Effector CD4-positive, alpha-beta T cell (primary cell): ENCODE measurements at regions not wholly inside any gene's neighbourhood (a gene's known extent, or its start where the extent isn't known, plus 50 kb on each side); places are given as distances from the start of the nearest gene placed in this dataset.

ENCODE experiments used
- DNase-seq: peaks from one replicate; pipeline ENCODE4 v3.0.0-alpha.2; 2020

DNA sequence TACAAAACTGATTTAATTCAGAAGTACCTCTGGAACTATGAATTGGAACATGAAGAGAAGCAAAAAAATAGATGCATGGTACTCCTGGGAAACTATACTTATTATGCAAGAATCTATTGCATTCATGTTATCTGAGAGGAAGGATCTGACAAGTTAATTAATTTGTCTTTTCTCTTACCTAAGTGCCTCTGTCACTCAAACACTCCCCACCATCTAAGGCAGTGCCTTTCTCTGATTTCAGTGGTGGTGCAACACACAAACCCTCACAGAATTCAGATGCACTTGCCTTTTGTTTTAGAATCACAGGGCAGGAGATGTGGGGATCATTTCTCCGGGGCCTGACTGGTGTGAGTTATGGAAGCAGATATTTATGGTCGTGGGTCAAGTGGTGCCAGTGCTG lies 52.5 kb upstream of the C9orf72 start:
- DNase-seq: no peak

DNA sequence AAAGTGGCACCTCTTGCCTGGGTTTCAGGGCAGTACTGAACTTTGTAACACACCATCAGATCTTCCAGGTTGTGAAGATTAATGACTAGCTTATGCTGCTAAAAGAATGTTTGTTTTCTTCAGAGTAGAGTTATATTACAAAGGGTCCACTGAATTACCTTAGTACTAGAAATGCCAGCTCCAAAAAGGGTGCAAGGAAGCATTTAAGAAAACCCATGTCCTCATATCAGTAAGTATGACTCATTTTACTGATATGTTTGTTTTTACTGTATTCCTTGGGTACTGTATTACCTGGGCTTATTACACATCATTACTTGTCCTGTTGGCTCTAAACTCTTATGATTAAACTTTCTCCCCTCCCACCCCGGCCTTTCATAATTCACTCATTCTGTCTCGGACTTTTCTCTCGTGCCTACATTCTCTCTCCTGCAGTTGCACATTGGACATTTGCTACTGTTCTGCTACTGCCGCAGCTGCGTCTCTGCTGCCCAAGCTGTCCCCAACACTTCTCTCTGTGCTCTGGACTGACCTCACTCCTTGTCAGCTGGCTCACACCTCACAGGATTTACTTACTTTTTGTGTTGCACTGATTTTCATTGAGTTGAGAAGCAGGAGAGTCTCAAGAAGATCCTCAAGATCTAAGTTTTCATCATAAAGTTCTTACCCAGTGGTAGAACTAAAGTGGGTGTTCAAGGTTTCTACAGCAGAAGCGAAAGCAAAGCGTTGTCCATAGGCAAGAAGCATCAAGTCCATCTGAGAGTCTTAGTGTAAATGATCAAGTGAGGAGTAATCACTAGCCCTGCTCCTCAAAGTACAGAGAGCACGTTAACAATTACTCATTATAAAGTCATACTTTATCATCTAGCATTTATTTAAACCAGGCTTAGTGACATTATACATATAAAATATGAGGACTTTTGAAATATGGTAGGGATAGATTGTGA lies 53.2 kb upstream of the C9orf72 start:
- DNase-seq: no peak

DNA sequence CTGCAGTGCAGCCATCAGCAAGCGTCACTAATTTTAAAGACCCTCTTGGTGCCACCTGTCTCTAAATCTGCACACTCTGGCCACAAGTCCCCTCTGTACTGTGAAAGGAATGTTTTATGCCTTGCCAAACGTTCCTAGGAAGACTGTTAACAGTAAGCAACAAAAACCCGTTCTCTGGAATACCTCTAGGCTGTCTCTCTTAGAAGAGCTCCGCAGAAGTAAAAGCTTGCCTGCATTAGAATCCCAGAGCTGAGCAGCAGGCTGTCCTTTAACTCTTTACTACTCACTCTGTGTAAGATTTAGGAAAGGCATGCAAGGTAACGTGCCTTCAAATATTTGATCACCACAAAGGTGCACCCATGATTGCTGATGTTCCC lies 53.9 kb upstream of the C9orf72 start:
- DNase-seq: no peak

DNA sequence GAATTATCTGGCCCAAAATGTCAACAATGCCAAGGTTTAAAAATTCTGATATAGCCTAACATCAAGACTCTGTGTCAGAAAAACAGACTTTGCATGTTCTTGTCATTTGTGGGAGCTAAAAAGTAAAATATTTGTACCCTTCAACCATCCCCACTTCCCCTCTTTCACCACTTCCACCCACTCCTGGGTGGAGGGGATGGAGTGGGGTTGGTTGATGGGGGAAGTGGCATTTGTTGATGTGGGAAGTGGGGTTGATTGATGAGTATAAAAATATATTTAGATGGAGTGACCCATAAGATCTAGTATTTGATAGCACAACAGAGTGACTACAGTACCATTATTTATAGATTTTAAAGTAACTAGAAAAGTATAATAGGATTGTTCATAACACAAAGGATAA lies 55.0 kb upstream of the C9orf72 start:
- no peak for DNase-seq

DNA sequence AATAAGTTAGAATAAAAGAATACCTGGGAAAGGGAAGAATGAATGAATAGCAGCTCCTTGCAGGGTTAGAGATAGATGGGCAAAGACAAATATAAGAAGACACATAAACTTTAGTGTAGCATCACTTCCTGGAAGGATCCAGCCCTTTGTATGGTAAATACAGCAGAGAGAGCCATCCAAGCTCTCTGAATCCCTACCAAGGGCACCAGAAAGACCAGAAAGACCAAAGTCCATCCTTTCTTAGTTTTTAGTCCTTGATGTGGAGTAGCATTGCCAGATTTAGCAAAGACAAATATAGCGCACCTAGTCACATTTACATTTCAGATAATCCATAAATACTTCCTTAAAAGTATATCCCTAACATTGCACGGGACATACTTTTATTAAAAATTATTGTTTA lies 56.1 kb upstream of the C9orf72 start:
- no peak for DNase-seq

DNA sequence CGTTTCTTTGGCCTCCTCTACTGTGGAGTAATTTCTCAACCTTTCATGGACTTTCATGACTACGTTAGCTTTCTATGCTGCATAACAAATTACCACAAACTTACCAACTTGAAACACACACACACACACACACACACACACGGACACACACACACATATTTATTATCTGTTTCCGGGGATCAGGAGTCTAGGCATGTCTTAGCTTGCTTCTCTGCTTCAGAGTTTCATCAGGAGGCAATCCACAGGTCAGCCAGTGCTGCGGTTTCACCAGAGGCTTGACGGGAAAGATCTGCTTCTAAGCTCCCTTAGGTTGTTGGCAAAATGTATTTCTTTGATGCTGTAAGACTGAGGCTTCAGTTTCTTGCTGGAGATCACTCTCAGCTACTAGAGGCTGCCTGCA lies 59.0 kb upstream of the C9orf72 start:
- no peak for DNase-seq

DNA sequence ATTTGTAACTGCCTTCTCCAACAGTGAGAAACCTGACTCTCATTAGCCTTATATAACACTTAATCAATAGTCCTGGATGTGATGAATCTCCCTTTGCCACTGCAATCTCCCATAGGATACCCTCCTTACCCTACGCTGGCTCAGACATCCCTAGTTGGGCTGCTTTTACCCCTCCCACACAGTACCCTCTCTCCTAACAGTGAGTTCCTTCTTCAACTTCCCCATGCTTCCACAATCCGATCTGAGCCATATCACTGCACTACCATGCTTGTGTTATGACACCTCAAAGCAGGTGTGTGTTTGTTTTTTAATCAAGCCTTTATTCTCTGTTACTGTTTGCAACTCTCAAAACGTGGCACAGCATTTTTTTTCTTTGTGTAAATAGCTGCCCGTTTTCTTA lies 60.5 kb upstream of the C9orf72 start:
- no peak for DNase-seq

DNA sequence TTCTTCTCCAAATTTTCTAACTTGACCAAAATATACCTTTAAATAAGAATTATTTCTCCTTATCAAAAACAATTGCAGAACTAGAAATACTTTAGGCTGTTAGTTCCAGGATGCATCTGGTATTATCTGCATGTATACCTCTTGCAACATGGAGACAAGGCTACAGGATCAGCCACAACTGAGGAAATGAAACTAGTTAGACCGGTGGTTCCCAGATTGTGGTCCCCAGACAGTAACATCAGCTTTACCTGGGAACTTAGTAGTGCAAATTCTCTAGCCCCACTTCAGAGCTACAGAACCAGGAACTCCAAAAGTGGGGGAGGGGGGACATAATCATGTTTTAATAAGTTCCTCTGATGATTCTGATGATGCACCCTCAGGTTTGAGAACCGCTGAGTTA lies 61.6 kb upstream of the C9orf72 start:
- no peak for DNase-seq

DNA sequence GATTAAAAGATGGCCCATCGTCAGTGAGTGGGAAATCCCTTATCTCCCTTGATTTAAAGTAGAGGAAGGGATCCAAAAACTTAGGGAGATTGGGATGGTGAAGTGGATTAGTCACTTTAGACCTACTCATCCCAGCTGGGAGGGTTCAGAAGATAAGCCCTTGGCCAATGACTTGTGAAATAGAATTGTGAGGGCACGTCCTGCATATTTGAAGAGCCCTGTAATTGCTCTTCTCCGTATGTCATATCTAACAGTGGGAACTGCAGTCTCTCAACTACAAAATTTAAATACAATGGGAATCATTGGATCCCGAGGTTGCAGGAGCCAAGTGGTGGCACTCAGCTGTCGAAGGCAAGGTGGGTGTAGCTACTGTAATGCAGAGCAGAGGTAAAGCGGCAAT lies 65.4 kb upstream of the C9orf72 start:
- no peak for DNase-seq

DNA sequence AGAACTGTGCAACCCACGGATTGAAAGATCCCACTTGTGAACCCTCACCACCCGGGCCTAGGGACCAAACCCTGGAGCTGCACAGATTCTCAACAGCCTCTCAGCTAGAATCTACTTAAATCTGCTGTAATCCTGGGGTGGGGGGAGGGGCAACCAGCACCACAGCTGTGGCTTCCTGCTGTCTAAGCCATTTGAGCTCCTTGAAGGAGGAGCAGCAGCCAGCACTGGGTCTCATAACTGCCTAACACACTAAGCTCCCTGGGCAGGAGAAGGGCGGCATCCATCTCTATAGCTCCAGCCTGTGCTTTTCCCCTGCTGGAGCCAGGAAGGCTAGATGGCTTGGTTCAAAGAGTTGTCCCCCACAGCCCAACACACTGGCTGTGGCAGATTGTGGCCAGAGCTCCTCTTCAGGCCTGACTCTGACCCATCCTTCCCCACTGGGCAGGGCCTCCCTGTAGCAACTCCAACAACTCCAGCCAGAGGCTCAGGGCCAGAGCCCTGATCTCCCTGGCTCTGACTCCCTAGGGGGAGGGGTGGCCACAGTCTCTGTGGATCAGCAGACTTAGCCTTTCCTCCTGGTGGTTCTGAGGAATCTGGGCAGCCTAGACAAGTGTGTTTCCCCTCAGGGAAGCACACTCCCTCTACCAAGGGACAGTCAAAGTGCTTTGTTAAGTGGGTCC lies 72.0 kb upstream of the C9orf72 start:
- no peak for DNase-seq

DNA sequence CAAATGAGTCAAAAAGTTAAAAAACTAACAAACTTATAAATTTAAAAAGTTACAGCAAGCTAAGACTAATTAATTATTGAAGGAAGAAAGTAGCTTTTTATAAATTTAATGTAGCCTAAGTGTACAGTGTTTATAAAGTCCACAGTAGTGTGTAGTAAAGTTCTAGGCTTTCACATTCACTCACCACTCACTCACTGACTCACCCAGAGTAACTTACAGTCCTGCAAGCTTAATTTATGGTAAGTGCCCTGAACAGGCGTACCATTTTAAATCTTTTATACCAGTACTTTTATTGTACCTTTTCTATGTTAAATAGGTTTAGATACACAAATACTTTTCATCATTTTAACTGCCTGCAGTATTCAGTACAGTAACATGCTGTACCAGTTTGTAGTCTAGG lies 80.0 kb upstream of the C9orf72 start:
- no peak for DNase-seq

DNA sequence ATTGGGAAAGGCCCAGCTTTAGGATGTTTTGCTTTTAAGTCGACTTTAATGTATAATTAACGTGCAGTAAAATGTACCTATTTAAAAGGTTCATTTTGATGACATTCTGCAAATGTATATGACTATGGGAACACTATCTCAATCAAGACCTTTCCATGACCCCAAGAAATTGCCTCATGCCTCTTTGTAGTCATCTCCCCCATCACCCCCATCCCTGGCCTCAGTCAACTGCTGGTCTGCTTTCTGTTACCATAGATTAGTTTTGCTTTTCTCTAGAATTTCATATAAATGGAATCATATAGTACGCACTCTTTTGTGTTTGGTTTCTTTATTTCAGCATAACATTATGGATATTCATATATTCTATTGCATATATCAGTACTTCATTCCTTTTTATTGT lies 80.7 kb upstream of the C9orf72 start:
- DNase-seq: no peak

DNA sequence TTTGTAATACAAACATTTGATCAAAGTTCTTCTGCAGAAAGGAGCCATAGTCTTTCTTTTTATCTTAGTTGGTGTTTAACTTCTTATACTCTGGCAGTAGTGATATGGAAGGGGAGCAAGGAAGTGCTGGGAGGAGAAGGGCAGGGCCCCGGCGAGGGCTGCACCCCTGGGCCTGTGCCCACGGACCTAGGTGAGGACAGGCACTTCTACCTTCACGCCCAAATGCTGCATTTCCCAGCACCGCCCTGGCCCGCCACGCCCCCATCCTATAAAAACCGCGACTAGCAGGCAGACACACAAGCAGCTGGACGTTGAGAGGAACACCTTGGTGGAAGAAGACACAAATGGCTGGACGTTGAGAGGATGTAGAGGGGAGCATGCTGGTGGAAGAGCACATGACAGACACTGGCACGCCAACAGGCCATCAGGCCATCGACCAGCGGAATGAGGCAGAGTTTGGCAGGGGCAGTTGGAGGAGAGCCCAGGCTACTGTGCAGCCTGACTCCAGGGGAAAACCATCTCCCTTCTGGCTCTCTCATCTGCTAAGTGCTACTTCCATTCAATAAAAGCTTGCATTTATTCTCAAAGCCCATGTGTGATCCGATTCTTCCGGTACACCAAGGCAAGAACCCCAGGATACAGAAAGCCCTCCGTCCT lies 81.5 kb upstream of the C9orf72 start:
- DNase-seq: no peak

DNA sequence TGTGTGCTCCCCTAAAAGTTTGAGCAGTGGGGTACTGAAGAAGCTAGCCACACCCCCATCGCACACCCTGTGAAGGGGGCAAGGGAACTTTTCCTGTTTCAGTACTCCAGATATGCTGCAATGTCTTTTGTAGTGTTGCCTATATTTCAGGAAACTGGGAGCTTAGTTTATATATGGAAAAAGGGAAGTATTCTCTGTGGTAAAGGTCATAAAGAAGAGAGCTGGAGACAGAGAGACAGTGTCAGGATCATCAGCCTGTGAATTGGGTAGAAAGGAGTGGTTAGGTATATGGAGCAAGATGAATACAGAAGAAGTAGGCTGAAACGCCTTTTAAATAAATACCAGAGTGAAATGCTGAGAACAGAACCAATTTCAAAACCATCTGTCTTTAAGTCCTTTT lies 82.2 kb upstream of the C9orf72 start:
- DNase-seq: no peak

DNA sequence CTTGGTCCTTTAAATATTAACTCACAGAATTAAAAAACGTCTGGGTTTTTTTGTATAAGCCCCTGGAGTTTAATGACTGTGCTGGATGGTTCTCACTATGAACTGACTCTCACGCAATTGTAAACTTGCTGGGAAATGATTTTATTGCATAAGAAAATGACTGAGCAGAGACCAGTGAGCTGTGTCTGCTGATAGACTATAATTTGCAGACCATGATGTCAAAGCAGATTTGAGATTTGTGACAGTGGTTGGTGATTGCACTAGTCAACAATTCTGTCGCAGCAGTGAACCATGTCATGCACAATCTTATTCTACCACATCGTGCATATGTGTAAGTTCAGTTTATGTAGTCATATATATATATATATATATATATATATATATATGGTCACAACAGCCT lies 85.7 kb upstream of the C9orf72 start:
- no peak for DNase-seq

DNA sequence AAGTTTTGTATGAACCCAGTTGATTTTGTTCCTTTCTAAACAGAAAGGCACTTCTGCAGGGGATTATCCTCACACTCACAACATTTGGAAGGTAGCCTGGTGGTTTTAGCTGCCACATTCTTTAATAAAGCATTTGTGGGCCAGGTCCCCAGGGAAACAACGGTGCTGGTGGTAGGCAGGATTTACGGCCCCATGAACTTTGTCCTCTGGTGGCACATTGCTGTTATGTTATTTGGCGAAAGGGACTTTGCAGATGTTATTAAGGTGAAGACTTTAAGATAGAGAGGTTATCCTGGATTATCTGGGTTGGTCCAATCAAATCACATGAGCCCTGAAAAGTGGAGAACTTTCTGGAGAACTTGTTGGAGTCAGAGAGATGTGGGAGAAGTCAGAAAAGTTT lies 86.3 kb upstream of the C9orf72 start:
- no peak for DNase-seq

DNA sequence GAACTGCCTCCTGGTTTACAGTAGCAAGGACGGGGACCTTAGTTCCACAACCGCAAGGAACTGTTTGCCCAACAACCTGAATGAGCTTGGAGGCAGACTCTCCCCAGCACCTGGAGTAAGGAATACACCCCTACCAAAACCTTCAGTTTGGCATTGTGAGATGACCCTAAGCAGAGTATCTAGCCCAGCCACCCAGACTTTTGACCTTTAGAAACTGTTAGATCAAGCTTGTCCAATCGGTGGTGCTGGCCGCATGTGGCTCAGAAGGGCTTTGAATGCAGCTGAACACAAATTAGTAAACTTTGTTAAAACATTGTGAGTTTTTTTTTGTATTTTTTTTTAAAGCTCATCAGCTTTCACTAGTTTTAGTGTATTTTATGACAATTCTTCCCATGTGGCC lies 86.9 kb upstream of the C9orf72 start:
- no peak for DNase-seq

DNA sequence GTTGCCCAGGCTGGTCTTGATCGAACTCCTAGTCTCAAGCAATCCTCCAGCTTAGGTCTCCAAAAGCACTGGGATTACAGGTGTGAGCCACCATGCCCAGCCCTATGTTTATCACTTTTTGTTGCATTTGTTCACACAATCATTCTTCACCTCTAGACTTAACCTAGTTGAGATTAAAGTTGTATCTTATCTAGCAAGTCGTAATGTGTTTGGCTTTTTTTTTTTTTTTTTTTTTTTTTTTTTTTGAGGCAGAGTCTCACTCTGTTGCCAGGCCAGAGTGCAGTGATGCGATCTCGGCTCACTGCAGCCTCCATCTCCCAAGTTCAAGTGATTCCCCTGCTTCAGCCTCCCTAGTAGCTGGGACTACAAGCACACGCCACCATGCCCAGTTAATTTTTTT lies 90.2 kb upstream of the C9orf72 start:
- DNase-seq: no peak

DNA sequence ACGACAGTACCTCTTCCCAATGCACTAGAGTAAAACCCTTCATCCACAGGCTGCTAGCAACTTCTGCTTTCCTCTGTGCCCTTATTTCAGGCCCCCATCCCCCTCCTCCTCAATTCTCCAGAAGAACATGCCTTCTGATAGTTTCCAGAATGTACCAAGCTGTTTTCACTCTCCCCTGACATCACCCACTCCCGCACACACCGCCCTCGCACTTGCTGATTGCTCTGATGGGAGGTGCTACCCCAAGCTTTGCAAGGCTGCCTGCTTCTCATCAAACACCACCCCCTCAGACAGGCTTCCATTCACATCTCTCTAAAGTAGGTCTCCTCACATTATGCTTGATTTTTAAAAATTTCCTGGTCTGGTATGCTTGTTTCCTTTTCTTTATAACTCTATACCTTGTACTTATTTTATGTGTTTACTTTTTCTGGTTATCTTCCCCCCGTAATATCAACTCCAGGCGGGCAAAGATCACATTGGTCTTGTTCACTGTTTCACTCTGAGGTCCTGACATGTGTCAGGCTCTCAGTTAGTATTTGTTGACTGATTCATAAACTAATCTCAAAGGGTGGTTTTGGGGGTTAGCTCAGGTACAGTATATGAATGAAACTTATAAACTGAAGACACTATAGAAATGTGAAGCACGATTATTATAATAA lies 91.0 kb upstream of the C9orf72 start:
- no peak for DNase-seq

DNA sequence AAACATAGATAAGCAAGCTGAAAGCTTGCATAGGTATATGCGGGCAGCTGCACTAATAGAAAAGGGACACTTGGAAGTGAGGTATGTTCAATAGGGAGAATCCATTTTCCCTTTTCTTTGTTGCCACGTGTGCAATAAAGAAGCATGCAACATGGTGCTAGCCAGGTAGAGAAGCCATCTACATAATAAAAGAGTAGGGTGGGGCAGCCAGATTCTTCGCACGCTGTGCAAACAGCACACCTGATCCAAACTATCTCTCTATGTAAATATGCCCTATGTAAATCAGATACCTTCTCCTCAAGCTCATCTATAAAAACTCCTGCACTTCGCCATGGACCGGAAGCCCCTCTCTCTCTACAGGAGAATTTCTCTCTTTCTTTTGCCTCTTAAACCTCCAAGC lies 91.9 kb upstream of the C9orf72 start:
- no peak for DNase-seq

DNA sequence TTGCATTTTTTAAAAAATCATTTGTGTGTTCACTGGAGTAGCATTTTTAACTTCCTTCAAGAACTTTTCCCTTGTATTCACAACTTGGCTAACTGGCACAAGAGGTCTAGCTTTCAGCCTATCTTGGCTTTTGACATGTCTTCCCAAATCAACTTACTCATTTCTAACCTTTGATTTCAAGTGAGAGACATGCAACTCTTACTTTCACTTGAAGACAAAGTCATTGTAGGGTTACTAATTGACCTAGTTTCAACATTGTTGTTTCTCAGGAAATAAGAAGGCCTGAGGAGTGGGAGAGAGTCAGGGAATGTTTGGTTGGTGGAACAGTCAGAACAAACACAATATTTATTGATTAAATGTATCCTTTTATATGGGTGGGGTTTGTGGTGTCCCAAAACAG lies 95.0 kb upstream of the C9orf72 start:
- no peak for DNase-seq

DNA sequence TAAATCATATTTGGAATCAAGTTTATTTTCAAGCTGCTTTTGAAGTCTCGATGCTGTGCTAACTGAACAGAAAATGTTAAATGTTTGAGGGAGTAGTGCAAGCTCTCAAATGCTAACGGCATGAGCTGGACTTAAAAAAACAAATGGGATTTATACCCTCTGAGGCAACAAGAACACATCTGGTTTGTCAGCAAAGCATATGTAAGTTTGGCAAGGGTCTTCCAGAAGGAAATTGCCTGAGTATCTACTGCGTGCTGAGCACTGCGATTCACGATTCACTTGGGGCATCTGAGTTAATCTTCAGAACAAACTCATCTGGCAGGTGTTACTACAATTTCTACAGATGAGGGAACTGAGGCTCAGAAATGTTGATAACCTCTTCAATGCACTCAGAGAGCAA lies 98.4 kb upstream of the C9orf72 start:
- DNase-seq: no peak

DNA sequence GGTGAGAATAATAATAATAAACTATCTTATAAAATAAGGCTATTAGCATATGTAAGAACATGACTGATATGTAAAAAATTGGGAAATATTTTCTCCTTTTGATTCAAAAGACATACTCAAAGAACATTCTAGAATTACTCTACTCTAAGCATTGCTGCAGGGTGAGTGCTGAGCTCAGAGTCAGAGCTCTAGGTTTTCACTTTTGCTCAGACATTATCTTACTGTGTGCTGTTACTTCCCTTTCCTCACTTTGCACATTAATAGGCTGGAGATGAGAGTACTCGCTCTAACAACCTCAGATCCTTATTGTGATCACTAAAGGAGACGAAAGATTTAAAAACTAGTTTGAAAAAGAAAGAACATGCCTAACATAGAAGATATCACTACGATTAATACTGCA lies 99.4 kb upstream of the C9orf72 start:
- DNase-seq: no peak

DNA sequence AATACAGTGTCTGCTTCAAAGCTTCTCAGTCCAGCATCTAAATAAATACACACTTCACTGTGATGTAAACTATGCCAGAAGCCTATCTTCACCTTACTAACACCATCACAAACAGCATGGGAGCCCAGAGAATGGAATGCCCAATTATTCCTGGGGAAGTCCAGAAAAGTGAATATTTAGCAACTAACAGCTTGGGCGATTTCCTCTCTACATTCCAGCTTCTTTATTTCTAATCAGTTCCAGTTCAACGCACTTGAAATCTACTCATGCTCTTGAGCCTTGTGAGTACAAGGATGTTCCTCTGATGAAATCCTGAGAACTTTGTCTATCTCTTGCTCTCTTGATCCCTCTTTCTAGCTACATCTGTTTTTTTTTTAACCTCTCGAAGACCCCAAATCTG lies 100.4 kb upstream of the C9orf72 start:
- no peak for DNase-seq
